Amniotic stem cell (primary cell): ENCODE measurements at regions not wholly inside any gene's neighbourhood (a gene's known extent, or its start where the extent isn't known, plus 50 kb on each side); places are given as distances from the start of the nearest gene placed in this dataset.

Experiments
- DNase-seq: peaks from one replicate; lab custom pipeline; 2025; lab: John Stamatoyannopoulos, UW

GRCh38 chr12:19826980-19827550, 387.8 kb downstream of the AEBP2 start:
- no peak for DNase-seq

DNA sequence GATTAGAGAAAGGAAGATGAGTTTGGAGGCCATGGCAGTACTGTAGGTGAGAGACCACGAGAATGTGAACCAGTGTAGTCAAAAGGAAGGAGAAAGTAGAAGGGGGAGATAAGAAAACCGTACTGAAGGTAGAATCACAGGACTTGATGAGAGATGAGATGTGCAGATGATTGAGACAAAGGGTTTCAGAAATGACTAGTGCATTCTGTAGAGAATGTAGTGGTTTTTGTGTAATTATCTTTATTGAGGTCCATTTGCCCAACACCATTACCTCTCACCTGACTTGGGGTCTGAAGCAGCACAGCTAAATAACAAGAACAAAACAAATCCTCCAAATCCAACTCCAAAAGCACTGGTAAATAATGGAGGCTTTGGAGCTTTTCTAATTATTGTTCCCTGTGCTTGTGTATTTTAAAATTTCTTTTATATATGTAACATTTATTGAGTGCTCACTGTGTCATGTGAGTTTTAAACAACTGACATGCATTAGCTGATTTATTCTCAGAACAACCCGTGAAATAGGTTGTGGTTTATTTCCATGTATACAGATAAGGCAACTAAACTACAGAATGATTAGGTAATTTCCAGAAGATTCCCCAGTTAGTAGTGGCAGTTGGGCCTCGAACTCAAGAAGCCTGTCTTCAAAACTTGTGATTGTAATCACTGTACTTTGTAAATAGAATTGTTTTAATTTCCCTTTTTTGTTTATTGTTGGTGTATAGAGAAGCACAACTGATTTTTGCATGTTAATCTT, 390.0 kb downstream of the AEBP2 start:
- DNase-seq = no peak

GRCh38 chr12:19830446-19830845, 391.2 kb downstream of the AEBP2 start:
- DNase-seq = no peak

DNA sequence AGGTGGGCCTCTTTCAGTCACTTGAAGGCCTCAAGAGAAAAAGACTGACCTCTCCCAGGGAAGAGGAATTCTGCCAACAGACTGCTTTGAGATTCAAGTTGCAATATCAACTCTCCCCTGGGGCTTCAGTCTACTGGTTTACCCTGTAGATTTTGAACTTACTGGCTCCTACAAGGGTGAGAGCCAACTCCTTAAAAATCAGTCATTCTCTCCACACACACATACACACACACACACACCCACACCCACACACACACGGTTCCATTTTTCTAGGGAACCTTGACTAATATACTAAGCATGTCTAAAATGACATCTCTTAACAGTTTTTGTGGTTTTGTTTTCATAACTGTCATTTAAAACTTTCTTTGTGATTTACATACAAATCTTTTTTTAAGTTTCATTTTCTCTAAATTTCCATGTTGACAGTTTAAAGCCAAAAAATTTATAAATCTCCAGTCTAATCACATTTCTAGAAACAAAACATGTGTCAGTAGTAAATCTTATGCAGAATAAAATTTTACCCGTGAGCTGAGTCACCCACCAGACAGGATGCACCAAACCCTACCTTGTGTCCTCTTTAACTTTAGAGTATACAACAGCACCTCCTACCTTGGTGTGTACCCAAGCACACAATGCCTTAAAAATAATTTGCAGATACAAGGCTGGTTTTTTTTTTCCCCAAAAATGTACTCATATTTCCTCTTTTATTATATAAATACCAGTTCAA, 394.6 kb downstream of the AEBP2 start:
- DNase-seq = no peak

GRCh38 chr12:19834592-19834991, 395.3 kb downstream of the AEBP2 start:
- no peak for DNase-seq

GRCh38 chr12:19836056-19836455, 396.8 kb downstream of the AEBP2 start:
- DNase-seq = no peak

- DNase-seq = no peak
Measured at GRCh38 chr12:19836456-19836855, 397.2 kb downstream of the AEBP2 start.

- DNase-seq = no peak
Measured at GRCh38 chr12:19837543-19837942, 398.3 kb downstream of the AEBP2 start.

- no peak for DNase-seq
Measured at GRCh38 chr12:19841451-19841850, 402.2 kb downstream of the AEBP2 start.

DNA sequence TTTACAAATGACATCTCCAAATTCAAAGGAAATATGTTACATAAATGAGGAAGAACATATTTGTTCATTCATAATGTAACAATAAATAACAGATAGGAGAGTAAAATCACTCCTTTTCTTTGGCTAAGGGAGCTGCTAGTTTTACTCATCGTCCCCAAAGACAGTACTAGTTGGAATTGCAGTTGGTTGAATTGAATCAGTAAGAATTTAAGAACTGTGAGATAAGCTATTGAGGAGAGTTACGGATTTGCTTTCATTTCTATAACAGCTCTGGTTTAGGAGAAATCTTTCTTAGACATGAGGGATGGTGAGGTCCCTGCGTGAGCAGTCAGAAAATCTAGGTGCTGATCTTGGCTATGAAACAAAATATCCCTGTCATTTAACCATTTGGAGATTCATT, 402.8 kb downstream of the AEBP2 start:
- no peak for DNase-seq

DNA sequence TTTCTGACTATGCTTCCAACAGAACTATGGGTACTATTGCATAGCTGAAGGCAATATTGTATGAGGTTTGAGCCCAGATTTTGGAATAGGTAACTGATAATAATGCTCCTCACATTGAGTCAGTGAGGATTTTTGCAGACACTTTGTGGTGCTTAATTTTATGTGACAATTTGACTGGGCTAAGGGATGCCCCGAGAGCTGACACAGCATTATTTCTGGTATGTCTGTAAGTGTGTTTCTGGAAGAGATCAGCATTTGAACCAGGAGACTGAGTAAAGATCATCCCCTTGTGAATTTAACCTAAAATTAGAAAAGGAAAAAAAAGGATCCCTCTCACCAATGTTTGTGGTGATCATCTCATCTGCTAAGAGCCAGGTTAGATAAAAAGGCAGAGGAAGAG, 404.9 kb downstream of the AEBP2 start:
- no peak for DNase-seq

- no peak for DNase-seq
Measured at GRCh38 chr12:19846574-19846973, 407.3 kb downstream of the AEBP2 start.

GRCh38 chr12:19847294-19848059, 408.2 kb downstream of the AEBP2 start:
- no peak for DNase-seq

DNA sequence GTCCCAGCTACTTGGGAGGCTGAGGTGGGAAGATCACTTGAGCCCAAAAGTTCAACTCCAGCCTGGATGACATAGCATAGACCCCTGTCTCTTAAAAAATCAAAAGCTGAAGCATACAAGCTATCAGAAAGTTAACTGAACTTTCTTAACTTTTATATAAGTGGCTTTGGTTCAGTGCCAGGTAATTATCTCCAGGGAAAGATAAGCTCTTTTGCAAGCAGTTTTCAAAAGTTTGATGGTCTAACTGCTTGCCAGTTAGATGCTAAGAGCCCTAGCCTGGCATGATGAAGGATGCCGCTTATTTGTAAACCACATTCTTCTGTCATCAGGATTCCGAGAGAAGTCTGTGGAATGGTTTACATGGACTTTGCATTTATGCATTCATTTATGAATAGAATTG, 409.1 kb downstream of the AEBP2 start:
- no peak for DNase-seq

- no peak for DNase-seq
Measured at GRCh38 chr12:19849208-19849607, 409.9 kb downstream of the AEBP2 start.

DNA sequence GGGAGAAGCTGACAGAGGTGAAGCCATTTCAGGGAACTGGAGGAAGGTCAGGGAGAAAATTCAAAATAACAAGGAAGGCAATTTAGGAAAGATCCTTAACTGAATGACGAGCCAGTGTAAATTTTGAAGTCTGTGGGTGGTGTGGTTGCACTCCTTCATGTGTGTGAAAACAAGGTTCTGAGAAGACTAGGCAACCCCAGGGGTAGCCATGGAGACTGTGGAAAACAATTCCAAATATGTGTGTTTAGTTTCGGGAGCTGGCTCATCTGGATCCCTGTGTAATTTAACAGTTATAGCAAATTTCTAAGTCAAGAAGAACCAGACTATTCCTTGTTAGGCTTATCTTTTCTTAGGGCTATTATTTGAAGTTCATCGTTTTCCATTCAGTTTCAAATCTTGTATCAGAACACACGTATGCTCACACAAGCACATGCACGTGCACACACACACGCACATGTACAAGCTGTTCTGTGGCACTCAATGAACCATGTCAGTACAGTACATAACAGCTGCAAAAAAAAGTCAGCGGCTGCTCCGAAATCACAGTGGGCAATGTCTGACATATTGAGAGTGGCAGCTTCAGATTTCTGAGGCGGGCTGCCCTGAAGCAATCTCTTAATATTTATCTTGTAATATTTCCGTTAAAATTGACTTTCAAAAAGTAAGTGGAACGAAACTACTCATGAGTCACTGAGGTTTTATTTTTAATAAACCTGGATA, 411.2 kb downstream of the AEBP2 start:
- no peak for DNase-seq

DNA sequence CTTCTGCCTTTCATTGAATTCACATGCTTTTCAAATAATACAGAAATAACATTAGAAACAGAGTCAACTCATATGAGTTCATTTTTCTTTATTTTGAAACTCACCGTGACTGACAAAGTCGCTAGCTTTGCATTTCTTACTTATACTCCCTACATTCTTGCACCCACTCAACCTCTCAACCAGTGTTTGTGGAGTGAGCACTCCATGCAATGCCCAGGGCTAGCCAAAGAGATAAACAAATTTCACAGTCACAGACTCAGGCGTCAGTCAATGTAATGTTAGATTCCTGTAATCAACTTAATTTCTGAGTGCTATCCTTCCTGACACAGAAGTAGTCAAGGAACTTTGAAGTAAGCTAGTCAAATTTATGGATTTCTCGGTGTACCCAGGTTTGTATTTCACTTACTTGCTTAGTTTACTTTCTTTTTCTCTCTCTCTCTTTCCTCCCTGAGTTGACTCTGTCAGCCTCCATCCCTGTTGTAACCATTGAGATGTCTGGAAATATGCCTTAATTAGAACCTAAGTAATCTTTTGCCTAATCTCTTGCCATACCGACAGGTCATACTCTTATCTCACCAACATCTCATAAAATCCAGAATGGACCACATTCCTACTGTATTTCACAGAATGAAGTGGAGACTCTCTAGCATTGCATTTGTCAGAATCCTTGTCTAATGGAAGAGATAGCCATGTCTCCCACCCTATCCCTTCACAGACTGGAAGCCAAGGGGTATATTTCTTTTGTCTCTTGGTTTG, 413.0 kb downstream of the AEBP2 start:
- DNase-seq = no peak

- DNase-seq = no peak
Measured at GRCh38 chr12:19855851-19856250, 416.6 kb downstream of the AEBP2 start.

DNA sequence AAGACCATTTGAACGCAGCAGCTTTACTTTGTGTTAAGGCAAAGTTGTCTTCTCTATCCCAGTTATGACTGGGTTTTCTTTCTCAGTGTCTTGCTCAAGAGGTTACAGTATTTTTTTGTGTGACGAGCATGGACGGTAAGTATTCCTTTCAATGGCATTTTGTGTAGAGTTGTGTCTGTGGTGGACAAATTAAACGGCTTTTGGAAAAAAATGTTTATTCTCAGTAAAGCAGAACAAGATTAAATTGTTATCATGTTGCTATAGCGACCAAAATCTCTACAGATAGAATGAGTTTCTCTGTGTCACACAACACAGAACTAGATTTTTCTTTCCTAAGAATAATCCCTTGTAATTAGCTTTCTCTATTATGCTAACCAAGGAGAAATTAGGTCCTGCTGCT, 417.1 kb downstream of the AEBP2 start:
- no peak for DNase-seq

- DNase-seq = no peak
Measured at GRCh38 chr12:19857204-19857603, 417.9 kb downstream of the AEBP2 start.

DNA sequence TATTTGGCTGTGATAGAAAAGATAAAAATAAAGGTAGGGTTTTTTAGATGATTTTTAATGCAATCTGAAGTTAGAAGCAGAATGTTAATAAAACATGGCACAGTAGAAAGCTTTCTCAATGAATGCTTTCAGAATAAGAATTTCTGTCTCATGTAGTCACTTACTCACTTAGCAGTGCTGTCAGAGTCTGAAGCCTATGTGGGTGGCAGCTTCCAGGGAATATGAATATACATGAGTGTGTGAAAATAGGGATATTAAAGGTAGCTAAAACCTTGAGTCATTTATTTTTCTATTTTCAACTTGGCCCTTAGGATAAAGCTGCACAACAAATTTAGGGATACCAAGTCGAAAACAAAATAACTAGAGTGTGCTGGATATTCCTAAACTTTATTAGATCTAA, 427.9 kb downstream of the AEBP2 start:
- DNase-seq = no peak
